Choroid plexus epithelial cell (primary cell): ENCODE measurements at regions not wholly inside any gene's neighbourhood (a gene's known extent, or its start where the extent isn't known, plus 50 kb on each side); places are given as distances from the start of the nearest gene placed in this dataset.

Source experiments
- DNase-seq: peaks from one replicate; pipeline ENCODE4 v3.0.0-alpha.2; 2010; ENCODE audit warnings: low read depth
- H3K4me3 ChIP-seq: 2 replicates; pipeline ENCODE4 v1.5.1; 2011; ENCODE audit warnings: low read depth, mild to moderate bottlenecking, control low read depth, low read length, moderate library complexity
- CTCF ChIP-seq: conservative IDR thresholded peaks from 2 replicates; pipeline ENCODE4 v1.5.1; 2011; ENCODE audit warnings: low read depth, mild to moderate bottlenecking, control low read depth, inconsistent platforms, low read length, moderate library complexity

GRCh38 chr12:18899162-18899561, 161.2 kb downstream of the CAPZA3 start:
- no peak for DNase-seq
- no peak for TF ChIP-seq CTCF
- H3K4me3 ChIP-seq = no peak overlapping the region

GRCh38 chr12:18899678-18900317, 161.9 kb downstream of the CAPZA3 start:
- no peak for TF ChIP-seq CTCF
- no peak overlapping the region for H3K4me3 ChIP-seq
- no peak for DNase-seq

- TF ChIP-seq CTCF = no peak
- DNase-seq = no peak
- no peak overlapping the region for H3K4me3 ChIP-seq
These were observed 167.2 kb downstream of the CAPZA3 start for GRCh38 chr12:18905134-18905533.

- no peak for TF ChIP-seq CTCF
- DNase-seq = no peak
- H3K4me3 ChIP-seq = no peak overlapping the region
These were observed 168.5 kb downstream of the CAPZA3 start for GRCh38 chr12:18906395-18906794.

GRCh38 chr12:18907127-18907526, 169.2 kb downstream of the CAPZA3 start:
- DNase-seq = no peak
- no peak for TF ChIP-seq CTCF
- H3K4me3 ChIP-seq = no peak overlapping the region

- TF ChIP-seq CTCF = no peak
- peak; percentile 22 for DNase-seq
- H3K4me3 ChIP-seq = no peak overlapping the region
These were observed 169.8 kb downstream of the CAPZA3 start for GRCh38 chr12:18907728-18908127.

GRCh38 chr12:18908191-18908590, 170.3 kb downstream of the CAPZA3 start:
- H3K4me3 ChIP-seq = no peak overlapping the region
- TF ChIP-seq CTCF = no peak
- DNase-seq = peak; percentile 11
